ENCODE measurements at regions not wholly inside any gene's neighbourhood (a gene's known extent, or its start where the extent isn't known, plus 50 kb on each side); places are given as distances from the start of the nearest gene placed in this dataset.

DNA sequence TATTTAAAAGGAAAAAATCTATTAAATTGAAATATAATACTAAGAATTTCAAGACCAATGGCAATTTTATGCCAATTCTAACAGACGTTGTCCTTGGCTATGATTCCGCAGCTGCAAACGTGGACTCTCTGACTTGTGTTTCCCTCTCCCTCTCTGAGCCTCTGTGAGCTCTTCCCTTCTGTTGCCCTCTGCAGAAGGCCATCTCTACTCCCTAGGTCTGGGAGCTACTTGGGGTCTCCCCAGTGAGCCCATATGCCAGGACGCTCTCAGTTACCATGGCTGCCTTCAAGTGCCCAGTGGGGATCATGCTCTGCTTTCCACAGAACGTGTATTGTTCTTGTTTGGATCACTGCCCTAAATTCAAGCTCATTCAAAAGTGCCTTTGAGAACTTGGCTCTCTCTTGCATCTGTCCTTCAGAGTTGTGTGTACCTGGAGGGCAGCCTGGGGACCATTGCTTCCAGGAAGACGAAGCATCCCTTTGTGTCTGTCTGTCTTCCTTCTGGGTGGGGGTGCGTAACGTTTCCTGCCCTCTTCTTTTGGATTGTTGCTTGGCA lies 97.5 kb upstream of the TSPAN2 start:
- Mint-ChIP-seq H3K9me3 (ENCODE audit: unreplicated experiment) (no peaks in the 10 kb centered on the region), H3K4me3 (ENCODE audit: unreplicated experiment) (no peak overlapping the region), H3K27ac (ENCODE audit: unreplicated experiment) (no peak overlapping the region), H3K4me1 (ENCODE audit: unreplicated experiment) (peaks cover 12% of the 10 kb centered on the region), H3K36me3 (ENCODE audit: low read depth, unreplicated experiment) (no peaks in the 10 kb centered on the region), H3K27me3 (ENCODE audit: unreplicated experiment) (no peaks in the 10 kb centered on the region)
- DNase-seq (ENCODE audit: low spot score), result no peak
- TF ChIP-seq, protein P1, sequence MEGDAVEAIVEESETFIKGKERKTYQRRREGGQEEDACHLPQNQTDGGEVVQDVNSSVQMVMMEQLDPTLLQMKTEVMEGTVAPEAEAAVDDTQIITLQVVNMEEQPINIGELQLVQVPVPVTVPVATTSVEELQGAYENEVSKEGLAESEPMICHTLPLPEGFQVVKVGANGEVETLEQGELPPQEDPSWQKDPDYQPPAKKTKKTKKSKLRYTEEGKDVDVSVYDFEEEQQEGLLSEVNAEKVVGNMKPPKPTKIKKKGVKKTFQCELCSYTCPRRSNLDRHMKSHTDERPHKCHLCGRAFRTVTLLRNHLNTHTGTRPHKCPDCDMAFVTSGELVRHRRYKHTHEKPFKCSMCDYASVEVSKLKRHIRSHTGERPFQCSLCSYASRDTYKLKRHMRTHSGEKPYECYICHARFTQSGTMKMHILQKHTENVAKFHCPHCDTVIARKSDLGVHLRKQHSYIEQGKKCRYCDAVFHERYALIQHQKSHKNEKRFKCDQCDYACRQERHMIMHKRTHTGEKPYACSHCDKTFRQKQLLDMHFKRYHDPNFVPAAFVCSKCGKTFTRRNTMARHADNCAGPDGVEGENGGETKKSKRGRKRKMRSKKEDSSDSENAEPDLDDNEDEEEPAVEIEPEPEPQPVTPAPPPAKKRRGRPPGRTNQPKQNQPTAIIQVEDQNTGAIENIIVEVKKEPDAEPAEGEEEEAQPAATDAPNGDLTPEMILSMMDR (IDR thresholded peaks at IDR 0.05; ENCODE audit: unreplicated experiment), result no peak

DNA sequence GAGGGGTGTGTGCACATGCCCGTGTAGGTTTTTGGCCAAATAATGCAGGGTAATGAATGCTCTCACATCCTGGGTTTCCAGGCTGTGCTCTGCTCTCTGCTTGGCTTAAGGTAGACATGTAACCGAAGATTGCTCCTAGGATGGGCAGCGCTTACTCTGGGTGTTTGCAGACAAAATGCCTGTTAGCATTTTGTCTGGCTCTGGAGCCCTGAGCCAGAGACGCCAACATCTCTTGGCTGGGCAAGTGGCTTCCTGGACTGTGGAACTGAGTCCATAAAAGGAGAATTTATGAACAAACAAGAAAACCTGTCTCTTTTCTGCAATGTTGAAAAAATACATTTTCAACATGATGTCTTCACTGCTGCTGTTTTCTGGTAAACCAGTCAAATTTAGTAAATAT lies 96.0 kb upstream of the TSPAN2 start:
- DNase-seq (ENCODE audit: low spot score), result no peak
- Mint-ChIP-seq H3K27ac (ENCODE audit: unreplicated experiment) (no peak overlapping the region), H3K4me3 (ENCODE audit: unreplicated experiment) (no peak overlapping the region), H3K36me3 (ENCODE audit: low read depth, unreplicated experiment) (no peaks in the 10 kb centered on the region), H3K4me1 (ENCODE audit: unreplicated experiment) (peaks cover 15% of the 10 kb centered on the region), H3K27me3 (ENCODE audit: unreplicated experiment) (no peaks in the 10 kb centered on the region), H3K9me3 (ENCODE audit: unreplicated experiment) (no peaks in the 10 kb centered on the region)
- TF ChIP-seq, protein P1 (IDR thresholded peaks at IDR 0.05; ENCODE audit: unreplicated experiment), result no peak

DNA sequence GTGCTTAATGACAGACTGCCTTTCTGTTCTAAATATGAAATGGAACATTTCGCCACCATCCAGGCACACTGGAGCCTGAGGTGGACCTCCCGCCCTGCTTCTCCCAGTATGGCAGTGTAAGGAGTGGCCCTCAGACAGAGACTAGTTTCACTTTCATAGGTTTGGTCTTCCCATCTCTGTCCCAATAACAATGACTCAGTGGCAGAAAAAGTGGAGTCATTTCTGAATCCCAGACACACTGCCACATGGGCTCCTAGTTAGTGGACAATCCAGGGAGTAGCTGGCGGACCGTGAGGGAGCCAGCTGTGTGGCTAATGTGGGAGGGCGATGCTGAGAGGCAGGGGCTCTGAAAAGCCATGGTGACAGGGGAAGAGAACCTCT lies 95.6 kb upstream of the TSPAN2 start:
- Mint-ChIP-seq H3K36me3 (ENCODE audit: low read depth, unreplicated experiment) (no peaks in the 10 kb centered on the region), H3K27ac (ENCODE audit: unreplicated experiment) (no peak overlapping the region), H3K9me3 (ENCODE audit: unreplicated experiment) (no peaks in the 10 kb centered on the region), H3K27me3 (ENCODE audit: unreplicated experiment) (no peaks in the 10 kb centered on the region), H3K4me1 (ENCODE audit: unreplicated experiment) (peaks cover 19% of the 10 kb centered on the region), H3K4me3 (ENCODE audit: unreplicated experiment) (no peak overlapping the region)
- TF ChIP-seq, protein P1 (IDR thresholded peaks at IDR 0.05; ENCODE audit: unreplicated experiment), result no peak
- no peak for DNase-seq (ENCODE audit: low spot score)

DNA sequence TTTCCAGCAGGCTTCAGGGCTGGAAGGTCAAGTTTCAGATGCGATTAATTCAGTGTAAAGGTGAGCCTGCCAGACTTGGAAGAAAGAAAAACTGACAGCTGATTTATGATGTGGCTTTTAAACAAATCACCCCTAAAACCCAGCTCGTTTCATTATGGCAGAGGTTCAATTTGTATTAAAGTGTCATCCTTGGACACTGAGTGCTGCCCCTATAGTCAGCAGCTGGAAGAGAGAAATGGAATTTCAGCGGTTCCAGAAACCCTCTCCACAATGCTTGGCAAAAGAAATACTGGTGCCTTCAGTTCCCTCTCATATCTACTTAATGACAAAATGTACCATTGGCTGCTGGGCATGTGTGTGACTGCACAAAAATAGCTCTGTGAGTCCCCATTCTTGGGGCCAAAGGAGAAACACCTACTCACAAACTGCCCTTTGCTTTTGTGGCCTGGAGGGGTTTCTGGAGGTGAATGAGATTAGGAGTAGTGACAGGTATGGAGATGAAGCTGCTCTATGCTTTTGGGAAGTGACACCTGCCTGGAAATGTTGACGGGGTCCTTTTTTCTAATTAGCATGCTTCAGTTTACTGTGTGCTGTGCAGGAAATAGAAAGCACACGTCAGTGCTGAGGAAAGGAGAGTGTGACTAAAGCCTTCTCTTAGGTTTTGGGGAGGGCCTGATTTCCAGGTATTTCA lies 95.1 kb upstream of the TSPAN2 start:
- Mint-ChIP-seq H3K9me3 (ENCODE audit: unreplicated experiment) (no peaks in the 10 kb centered on the region), H3K4me1 (ENCODE audit: unreplicated experiment) (peaks cover 20% of the 10 kb centered on the region), H3K36me3 (ENCODE audit: low read depth, unreplicated experiment) (no peaks in the 10 kb centered on the region), H3K27ac (ENCODE audit: unreplicated experiment) (no peak overlapping the region), H3K4me3 (ENCODE audit: unreplicated experiment) (no peak overlapping the region), H3K27me3 (ENCODE audit: unreplicated experiment) (no peaks in the 10 kb centered on the region)
- no peak for DNase-seq (ENCODE audit: low spot score)
- TF ChIP-seq, protein P1 (IDR thresholded peaks at IDR 0.05; ENCODE audit: unreplicated experiment), result no peak

GRCh38 chr1:115183721-115184259 lies 94.5 kb upstream of the TSPAN2 start:
- Mint-ChIP-seq H3K9me3 (ENCODE audit: unreplicated experiment) (no peaks in the 10 kb centered on the region), H3K4me1 (ENCODE audit: unreplicated experiment) (peaks cover 17% of the 10 kb centered on the region), H3K27ac (ENCODE audit: unreplicated experiment) (no peak overlapping the region), H3K36me3 (ENCODE audit: low read depth, unreplicated experiment) (no peaks in the 10 kb centered on the region), H3K4me3 (ENCODE audit: unreplicated experiment) (no peak overlapping the region), H3K27me3 (ENCODE audit: unreplicated experiment) (no peaks in the 10 kb centered on the region)
- TF ChIP-seq, protein P1 (IDR thresholded peaks at IDR 0.05; ENCODE audit: unreplicated experiment), result no peak
- DNase-seq (ENCODE audit: low spot score), result no peak
